ENCODE measurements at regions not wholly inside any gene's neighbourhood (a gene's known extent, or its start where the extent isn't known, plus 50 kb on each side); places are given as distances from the start of the nearest gene placed in this dataset.

DNA sequence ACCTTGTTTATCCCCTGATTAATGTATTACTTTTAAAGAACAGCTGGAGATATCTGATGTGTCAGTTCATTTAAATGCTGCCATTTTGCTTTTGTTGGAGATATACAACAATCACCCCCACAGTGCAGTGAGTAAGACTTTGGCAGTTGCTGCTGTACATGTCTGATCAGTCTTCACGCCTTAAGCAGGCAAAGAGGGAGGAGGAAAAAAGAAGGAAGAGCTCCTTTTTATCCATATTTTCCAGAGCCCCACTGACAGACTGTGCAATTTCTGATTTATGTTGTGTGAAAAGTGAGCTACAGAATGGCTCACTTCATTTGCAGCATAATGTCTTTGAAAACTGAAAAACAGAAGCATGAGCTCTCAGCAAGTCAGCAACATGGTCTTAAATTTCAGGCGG, 319.7 kb upstream of the LRIG3 start:
- no peak for DNase-seq (ENCODE audit: extremely low read depth, low read depth)
- TF ChIP-seq, protein P1, sequence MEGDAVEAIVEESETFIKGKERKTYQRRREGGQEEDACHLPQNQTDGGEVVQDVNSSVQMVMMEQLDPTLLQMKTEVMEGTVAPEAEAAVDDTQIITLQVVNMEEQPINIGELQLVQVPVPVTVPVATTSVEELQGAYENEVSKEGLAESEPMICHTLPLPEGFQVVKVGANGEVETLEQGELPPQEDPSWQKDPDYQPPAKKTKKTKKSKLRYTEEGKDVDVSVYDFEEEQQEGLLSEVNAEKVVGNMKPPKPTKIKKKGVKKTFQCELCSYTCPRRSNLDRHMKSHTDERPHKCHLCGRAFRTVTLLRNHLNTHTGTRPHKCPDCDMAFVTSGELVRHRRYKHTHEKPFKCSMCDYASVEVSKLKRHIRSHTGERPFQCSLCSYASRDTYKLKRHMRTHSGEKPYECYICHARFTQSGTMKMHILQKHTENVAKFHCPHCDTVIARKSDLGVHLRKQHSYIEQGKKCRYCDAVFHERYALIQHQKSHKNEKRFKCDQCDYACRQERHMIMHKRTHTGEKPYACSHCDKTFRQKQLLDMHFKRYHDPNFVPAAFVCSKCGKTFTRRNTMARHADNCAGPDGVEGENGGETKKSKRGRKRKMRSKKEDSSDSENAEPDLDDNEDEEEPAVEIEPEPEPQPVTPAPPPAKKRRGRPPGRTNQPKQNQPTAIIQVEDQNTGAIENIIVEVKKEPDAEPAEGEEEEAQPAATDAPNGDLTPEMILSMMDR (IDR thresholded peaks at IDR 0.05; ENCODE audit: low read depth, low read length) = no peak

DNA sequence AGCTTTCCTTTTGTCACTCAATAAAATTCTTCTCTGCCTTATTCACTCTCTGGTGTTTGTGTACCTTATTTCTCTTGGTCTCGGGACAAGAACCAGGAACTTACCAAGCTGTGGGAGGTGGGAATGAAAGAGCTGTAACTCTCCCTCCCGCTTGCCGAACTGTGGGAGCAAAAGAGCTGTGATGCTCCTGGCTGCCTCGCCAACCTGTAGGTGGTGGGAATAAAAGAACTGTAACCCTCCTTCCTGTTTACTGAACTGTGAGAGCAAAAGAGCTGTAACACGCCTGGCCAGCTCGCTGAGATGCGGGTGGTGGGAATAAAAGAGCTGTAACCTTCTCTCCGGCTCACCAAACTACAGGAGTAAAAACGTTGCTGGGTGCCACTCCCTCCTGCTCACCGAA, 314.1 kb upstream of the LRIG3 start:
- TF ChIP-seq, protein P1 (IDR thresholded peaks at IDR 0.05; ENCODE audit: low read depth, low read length) = no peak
- DNase-seq (ENCODE audit: extremely low read depth, low read depth) = no peak

DNA sequence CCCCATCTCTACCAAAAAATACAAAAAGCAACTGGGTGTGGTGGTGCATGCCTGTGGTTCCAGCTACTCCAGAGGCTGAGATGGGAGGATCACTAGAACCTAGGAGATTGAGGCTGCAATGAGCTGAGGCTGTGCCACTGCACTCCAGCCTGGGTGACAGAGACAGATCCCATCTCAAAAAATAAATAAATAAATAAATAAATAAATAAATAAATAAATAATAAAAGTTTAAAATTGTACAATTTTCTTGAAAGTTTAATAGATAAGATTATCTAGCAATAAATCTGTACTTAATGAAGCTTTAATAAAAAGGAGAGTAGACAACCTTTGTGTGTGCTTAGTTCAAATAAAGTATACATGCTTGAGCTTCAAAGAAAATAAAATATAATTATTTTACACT, 310.0 kb upstream of the LRIG3 start:
- no peak for DNase-seq (ENCODE audit: extremely low read depth, low read depth)
- TF ChIP-seq, protein P1 (IDR thresholded peaks at IDR 0.05; ENCODE audit: low read depth, low read length) = no peak

DNA sequence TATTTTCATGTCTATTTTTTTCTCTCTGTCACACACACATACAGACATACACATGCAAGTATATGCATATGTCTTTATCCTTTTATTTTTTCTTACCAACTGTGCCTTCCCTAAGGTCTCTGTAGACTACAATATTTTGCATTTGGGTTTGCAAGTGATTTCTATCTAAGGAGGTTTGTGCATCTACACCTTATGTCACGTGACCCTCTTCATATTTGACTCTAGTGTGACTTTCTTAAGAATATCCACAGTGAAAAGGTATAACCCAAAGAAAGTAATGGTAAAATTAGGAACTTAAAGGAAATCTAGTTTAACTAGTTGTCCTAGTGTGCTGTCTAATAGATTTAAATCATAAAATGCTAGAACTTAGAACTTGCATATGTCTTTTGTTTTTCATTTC, 298.8 kb upstream of the LRIG3 start:
- no peak for DNase-seq (ENCODE audit: extremely low read depth, low read depth)
- TF ChIP-seq, protein P1 (IDR thresholded peaks at IDR 0.05; ENCODE audit: low read depth, low read length) = no peak

DNA sequence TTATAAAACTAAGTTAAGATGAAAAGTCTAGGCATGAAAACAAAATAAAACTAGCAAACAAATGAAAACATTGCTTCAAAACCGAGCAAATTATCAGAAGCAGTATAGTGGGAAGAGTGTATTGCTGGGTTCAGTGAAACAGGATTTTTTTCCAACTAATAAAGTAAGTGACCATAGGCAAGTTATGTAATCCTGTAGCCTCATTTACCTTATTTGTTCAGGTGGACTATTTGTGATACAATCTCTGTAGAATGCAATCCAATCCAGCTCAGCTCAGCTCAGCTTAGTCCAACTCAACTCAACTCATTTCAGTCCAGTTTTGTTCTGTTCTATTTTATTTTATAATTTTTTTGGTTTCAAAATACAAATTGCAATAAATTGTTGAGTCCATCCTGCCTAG, 276.7 kb upstream of the LRIG3 start:
- TF ChIP-seq, protein P1 (IDR thresholded peaks at IDR 0.05; ENCODE audit: low read depth, low read length) = no peak
- no peak for DNase-seq (ENCODE audit: extremely low read depth, low read depth)

DNA sequence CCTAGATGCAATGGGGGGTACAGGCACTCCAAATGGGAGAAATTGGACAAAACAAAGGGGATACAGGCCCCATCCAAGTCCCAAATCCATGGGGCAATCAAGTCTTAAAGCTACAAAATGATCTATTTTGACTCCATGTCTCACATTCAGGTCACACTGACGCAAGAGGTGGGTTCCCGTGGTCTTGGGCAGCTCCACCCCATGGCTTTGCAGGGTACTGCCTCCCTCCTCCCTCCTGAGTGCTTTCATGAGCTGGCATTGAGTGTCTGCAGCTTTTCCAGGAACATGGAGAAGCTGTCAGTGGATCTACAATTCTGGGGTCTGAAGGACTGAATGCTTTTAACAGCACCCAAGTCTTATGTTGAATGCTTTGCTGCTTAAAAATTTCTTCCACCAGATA, 274.5 kb upstream of the LRIG3 start:
- DNase-seq (ENCODE audit: extremely low read depth, low read depth) = no peak
- TF ChIP-seq, protein P1 (IDR thresholded peaks at IDR 0.05; ENCODE audit: low read depth, low read length) = no peak

DNA sequence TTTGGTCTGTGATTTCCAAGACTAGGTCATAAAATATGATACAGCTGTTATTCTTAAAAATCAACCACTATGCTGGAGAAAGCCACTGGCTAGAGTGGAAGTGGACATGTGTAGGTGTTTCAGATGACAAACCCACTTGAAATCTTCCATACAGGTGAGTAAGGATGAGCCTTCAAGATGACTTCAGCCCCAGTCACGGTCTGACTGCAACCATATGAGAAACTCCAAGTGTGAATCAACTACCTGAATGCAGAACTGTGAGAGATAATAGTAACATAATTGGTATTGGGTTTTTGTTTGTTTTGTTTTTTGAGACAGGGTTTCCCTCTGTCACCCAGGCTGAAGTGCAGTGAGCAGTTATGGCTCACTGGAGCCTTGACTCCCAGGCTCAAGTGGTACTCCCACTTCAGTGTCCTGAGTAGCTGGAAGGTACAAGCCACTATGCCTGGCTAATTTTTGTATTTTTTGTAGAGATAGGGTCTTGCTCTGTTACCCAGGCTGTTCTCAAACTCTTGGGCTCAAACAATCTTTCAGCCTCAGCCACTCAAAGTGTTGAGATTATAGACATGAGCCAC, 273.3 kb upstream of the LRIG3 start:
- TF ChIP-seq, protein P1 (IDR thresholded peaks at IDR 0.05; ENCODE audit: low read depth, low read length) = no peak
- DNase-seq (ENCODE audit: extremely low read depth, low read depth) = no peak
